OCI-M1 (cell line): ENCODE measurements at regions not wholly inside any gene's neighbourhood (a gene's known extent, or its start where the extent isn't known, plus 50 kb on each side); places are given as distances from the start of the nearest gene placed in this dataset.
"Not testable (repeated sequence)": the region's sequence is repeated elsewhere in the genome, so short reads cannot be mapped to it uniquely, and the experiment has no call there.

ENCODE experiments used
- DNase-seq: peaks from one replicate; lab custom pipeline; 2025; lab: John Stamatoyannopoulos, UW

DNA sequence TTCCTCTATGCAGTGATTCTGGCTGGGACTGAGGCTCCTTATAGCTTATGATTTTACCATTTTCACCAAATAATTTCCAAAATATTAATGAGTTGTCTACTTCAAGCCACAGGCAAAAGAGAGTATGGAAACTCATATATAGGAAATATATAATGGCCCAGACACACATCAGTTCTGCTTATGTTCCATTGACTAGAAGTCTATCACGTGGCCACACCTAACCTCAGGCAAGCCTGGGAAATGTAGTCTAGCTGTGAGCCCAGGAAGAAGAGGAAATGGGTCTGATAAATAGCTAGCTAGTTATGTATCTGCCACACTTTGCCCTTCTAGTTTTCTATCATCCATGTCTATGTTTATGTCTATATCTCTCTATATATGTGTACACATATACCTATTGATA, 195.1 kb downstream of the OTOL1 start:
- DNase-seq = peak; percentile 46

DNA sequence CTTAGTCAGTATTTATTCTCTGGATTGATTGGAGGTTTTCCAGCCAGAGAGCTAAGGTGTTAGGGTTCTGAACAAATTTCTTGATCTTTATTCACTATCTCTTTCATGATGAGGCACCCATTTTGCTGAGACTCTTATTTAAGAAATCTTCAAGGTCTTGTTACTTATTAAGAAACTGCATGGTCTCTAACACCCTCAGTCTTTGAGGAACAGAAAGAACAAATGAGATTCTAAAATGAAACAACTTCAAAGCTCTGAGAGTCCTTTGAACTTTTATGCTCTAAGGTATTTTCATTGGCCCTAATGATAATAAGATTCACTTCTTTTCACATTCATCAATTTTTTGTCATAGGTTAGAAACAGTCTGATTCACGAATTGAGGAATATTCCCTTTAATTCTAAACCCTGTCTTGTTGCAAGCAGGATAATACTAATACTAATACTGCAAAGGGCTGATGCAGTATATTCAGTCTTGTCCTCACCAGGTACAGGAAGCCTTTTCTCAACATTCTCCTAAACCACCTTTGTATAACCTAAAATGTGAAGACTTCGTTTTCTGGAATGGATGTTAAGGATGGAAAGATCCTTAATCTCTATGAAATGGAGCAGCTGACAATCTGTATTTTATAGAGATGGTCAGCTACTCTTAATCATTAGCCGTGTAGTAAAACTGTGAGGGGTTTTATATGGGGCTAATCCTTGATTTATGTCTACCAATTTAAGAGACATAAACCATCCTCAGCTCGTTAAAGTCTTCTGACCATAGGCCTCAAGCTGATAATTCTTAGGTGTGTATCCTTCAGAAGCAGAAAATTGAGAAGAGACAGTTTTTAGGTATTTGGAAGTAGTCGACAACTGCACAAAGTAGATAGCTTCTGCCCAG, 198.3 kb downstream of the OTOL1 start:
- DNase-seq = peak; percentile 2

DNA sequence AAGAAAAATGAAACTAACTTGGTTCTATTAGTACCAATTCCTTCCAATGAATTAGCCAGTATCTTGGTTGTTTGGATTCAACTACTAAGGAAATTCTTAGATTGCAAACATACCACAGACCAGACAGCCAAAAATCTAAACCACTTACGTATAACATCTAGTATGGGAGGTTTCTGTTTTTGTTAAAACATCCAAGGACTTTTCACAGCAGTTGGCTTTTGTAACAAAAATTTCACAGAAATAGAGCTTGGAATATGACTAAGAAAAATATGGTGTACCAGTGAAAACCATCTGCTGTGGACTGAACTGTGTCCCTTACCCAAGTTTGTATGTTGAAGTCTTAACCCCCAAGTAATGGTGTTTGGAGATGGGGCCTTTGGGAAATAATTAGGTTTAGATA, 199.2 kb downstream of the OTOL1 start:
- no peak for DNase-seq

DNA sequence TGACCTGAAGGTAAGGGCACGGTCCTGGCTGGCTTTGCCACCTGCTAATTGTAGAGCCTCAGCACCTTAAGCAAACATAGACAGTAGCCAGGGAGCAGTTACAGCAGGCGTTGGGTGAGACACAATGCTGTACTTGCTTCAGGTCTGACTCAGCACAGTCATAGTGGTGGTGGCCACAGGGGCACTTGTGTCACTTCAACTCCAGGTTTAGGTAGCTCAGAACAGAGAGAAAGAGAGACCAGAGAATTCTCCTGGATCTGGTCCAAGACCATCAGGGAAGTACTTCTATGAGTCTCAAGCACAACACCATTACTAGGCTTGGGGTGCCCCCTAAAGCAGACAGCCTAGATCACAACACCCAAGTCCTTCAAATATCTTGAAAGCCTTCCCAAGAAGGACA, 204.4 kb downstream of the OTOL1 start:
- peak; percentile 30 for DNase-seq

DNA sequence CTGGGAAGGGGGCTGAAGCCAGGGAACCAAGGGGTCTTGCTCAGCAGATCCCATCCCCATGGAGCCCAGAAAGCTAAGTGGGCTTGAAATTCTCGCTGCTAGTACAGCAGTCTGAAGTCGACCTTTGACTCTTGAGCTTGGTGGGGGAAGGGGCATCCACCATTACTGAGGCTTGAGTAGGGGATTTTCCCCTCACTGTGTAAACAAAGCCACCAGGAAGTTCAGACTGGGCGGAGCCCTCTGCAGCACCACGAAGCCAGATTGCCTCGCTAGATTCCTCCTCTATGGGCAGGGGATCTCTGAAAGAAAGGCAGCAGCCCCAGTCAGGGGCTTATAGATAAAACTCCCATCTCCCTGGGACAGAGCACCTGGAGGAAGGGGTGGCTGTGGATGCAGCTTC, 210.6 kb downstream of the OTOL1 start:
- not testable (repeated sequence) for DNase-seq

DNA sequence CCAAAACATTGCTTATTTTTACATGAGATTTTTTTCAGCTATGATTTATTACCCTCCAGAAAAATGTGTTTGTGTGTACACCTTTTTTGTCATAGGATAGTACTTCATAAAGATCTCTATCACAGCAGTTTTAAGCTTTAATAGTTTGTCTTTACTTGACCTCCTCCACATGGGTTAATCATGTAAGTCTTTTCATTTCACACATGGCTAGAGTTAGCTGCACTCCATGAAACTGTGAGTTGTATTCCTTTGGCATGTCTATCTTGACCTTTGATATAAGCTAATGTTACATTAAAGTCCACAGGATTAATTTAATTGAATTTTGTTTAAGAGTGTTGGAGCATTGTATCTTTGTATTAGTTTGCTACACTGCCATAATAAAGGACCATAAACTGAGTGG, 217.1 kb downstream of the OTOL1 start:
- DNase-seq = no peak

DNA sequence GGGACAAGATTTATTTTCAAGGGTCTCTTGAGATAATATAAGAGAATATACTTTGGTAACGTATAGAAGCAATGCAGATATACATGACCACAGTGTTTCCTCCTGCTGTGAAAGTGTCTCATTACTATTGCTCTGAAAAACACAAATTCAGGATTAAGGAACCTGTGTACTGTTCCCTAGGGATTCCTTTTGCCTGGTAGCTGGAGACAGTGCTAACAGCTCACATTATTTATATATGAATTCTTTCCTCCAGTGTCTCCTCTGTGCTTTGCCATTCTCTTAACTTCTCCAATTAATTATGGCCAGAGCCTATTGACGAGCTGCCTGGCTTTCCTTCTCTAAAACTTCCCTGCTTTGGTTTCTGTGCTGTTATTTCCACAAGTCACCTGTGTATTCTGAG, 235.4 kb downstream of the OTOL1 start:
- no peak for DNase-seq

DNA sequence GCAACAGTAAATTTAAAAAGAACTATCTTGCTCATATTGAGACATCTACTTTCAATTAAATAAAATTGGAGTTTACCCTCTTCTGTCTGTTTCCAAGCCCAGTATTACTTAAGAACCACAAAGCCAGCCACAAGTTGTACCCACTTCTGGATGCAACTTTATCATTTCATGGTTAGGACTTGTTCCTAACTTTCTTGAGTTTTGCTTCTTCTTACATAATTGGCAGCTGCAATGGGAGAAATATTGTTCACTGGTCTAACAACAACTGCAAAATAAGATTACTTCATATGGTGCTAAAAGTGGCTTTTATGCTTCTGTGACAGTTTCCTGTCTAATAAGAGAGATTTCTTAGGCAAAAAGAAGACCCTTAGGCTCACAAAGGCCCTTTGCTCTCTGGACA, 240.6 kb downstream of the OTOL1 start:
- DNase-seq = no peak

DNA sequence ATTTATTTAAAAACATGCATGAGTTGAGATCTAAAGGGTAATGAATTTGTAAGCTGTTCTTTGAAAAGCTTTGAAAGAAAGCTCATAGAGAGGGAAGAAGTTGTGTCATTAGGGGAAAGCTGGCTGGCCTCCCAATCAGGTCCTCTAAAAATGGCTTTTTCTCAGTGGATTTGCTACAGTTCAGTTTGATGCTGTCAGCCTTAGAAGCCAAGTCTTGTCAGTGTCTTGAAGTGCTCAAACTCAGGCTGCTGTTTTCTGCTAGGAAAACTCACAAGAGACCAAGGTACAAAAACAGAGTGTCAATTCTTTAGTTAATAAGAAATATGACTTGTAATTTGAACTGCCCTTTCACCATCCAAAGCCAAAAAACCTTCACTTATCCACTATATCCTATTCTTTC, 243.8 kb downstream of the OTOL1 start:
- no peak for DNase-seq

DNA sequence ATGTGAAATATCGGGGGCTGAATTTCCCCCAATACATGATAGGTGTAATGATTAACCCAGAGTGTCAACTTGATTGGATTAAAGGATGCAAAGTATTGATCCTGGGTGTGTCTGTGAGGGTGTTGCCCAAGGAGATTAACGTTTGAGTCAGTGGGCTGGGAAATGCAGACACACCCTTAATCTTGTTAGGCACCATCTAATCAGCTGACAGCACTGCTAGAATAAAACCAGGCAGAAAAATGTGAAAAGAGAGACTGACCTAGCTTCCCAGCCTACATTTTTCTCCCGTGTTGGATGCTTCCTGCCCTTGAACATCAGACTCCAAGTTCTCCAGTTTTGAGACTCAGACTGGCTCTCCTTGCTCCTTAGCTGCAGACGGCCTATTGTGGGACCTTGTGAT, 247.8 kb downstream of the OTOL1 start:
- no peak for DNase-seq

DNA sequence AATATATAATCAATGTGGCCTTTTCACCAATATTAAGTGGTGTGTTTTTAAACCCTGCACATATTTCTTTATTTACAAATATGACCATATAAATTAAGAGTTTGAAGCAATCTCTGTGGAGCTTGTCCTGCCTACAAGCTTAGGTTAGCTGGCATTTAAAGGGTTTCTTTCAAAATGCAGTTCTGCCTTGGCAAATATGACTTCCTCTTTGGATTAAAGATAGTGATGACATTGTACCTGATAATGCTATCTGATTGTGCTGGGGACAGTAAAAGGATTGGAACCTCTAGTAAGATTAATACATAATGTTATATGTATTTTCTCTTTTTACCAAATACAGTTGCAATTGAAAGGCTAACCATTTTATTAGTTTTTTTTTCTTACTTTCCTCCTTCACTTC, 249.1 kb downstream of the OTOL1 start:
- no peak for DNase-seq

DNA sequence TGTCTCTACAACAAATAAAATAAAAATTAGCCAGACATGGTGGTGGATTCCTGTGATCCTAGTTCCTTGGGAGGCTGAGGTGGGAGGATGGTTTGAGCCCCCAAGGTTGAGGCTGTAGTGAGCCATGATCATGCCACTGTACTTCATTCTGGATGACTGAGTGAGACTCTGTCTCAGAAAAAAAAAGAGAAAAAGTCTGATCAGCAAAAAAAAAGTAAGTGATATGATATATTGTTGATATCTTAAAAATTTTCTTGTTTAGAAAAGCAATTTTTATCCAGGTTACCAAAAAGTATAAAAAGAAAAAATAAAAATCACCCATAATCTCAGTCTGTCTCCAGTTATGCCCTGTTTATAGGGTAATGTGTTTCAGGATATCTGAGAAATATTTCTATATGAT, 251.4 kb downstream of the OTOL1 start:
- DNase-seq = no peak

DNA sequence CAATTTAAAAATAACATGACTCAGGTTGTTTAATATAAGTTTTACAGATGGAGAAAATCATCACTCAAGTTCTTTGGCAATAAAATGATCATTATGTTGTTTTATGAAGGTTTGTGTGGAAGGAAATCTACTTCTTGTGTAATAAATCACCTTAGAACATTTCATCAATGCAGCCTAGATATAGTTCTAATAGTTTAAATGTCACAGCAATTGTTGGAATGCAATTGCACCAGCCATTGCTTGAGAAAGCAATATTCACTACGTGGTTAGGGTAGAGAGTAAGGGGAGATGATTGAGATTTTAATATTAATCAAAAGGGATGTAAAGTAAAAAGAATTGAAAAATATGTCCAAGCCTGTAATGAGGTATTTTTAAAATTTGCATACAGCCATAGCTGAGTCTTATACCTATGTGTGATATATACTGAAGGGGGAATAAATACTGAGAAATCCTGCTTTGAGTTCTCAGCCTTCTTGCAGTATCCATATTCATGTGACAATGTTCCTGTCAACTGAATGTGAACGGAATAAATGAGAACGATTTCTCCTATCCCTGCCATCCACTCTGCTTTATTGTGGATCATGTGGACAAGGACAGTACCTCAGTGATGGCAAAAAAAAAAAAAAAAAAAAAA, 257.9 kb downstream of the OTOL1 start:
- no peak for DNase-seq

DNA sequence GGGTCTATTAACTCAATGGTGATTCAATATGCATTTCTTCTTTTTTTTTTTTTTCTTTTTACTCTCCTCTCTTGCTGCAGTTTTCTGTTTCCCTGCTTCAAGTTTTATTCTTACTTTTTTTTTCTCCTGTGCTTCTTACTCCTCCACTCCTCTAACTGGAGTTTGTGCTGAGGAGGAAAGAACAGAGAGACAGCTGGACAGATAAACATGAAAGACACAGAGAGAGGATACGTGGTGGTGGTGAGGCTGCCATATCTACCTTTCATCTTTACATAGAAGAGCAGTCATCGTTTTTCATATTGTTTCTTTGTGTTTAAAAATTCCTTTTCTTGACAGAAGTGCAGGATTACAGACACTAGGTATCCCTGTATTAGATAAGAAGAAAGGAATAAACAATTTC, 262.8 kb downstream of the OTOL1 start:
- DNase-seq = no peak

DNA sequence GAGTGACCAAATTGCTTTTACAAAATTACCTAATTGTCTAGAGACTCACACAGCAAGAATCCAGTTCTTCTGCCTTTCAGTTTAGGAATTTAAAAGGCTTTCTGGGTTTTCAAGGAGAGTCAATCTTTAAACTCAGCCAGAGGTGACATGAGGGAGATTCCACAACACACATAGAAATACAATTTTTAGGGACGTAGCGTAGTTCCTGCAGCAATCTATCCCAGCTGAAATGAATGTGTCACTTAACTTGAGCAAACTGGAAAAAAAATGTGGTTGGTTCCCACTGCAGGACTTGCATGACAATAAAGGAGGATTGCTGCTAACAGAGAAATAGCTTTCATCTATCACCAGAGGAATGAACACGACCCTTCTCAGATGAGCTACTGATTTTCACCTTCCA, 269.7 kb downstream of the OTOL1 start:
- no peak for DNase-seq

DNA sequence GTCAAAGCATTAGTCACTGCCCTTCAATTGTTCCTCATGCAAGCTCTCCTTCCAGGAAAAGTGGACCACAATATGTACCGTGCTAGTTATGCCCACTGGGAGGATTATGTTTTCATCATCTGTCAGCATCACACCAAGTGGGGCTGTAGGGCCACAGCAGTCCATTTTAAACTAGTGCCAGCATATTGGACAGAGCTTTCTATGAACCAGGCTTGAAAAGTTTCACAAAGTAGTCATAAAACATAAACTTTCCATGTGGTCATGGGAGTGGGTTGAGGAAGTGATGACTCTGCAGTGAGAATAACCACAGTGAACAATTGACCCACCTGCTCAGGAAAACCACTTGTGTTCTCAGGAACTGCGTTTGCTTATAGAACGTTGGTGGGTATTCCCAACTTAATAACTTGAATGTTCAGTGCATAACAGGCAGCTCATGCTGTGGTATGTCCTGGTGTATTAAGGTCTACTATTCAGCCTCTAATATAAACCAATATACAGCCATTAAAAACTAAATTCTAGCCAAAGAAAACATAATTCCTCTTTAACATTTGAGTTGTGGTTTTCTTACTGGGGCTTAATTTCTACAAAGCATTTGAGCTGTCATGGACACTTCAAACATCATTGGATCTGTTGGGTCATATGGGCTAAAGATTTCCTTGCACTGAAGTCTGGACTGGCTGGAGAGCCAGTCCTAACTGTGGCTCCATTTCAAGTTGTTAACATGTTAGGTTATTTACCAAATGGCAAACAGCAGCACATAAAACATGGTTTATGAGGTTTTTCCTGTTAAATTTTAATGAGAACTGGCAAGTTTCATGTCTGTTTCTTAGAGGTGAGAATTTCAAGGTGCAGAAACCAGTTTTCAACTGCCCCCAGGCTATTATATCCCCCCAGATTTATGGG, 274.1 kb downstream of the OTOL1 start:
- DNase-seq = peak; percentile 57

DNA sequence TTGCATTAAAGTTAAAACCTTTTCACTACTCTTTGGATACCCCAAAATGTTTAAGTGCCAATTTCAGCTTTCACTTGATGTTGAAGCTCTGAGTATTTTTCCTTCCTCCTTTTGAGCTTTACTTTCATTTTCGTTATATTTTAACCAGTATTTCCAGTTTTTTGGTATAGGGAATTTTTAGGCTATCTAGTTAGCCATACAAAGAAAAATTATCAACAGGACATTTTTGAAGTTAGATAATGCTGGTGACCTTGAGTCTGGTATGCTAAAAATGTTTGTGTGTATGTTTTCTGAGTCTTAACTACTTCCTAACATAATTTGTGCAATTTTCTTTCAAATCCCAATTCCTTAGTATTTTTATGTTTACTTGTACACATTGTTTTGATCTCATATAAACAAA, 284.8 kb downstream of the OTOL1 start:
- peak; percentile 54 for DNase-seq

DNA sequence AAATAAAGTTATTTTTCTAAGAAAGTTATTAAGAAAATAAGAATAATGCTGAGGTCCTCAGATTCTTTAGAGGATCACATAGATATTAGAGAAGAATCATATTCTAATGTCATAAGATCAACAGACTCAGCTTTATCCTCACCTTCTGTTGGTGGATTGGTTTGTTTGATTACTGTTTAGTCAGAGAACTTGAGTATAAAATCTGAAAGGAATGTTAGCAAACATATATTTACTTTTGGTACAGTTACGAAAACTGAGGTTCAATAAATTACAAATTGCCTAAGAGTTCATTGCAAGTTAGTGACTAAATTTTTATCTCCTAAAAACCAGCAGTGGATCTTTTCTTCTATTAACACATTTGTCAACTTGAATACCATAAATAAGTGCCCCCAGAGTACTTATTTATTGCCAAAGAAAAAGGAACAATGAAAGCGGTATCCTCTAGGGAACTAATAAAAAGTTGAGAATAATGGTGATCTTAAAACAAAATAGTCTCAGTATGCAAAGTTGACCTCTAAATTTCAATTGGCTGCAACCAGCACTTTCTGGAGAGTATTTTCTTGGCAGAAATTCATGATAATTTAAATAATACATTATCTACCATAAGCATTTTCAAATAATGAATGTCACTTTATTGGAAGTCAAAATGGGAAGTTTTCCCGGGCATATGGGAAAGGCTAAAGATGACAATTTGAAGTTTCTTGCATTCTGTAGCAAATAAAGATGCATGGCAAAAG, 296.8 kb downstream of the OTOL1 start:
- no peak for DNase-seq

DNA sequence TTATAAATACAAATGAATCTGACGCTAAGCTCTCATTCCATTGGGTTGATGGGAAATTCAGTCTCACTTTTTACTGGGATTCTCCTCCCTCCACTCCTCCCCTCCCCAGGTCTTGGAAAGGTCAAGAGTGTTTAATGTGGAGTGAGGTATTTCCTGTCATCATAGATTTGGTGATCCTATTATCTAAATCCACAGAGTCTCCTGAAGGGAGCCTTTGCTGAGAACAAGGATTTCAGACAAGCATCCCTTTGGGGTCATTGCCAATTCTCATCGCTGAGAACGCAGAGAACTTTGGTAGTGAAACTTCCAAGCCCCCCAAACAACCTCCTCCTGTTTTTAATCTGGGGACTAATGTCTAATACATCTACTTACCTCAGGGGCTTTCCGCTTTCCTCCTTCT, 297.9 kb downstream of the OTOL1 start:
- DNase-seq = no peak

DNA sequence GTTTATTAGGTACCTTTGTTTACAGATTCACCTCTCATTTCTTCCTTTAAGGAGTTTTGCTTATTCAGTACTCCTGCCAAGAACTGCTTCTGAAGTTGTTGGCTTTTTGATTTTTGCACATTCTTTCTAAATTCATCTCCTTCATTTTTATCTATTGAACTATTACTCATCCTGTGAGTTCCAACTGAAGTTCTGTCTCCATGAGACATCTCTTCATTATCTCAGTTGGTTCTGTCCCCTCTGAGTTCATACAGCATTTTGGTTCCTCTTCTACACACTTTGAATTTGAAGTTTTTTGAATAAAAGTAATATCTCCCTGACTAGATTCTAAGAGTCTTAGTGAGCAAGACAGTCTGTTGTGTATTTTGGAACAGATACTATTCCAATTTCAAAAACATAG, 299.7 kb downstream of the OTOL1 start:
- no peak for DNase-seq

DNA sequence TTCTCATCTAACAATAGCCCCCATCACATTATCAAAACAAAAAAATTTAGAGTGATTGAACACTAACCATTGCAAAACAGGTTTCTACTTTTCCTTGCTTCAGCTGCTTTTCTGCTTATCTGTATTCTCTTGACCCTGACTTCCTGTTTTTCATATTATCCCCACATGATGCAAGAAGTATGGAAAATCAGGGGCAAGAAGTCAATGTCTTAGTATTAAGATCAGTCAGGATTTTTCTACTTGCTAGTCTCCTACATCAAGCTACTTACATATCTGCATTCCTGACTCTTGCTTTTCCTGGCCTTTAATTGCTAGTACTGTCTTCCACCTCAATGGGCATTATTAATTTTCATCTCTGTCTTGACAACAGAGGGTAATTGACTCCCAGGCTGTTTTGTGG, 300.2 kb downstream of the OTOL1 start:
- peak; percentile 69 for DNase-seq

DNA sequence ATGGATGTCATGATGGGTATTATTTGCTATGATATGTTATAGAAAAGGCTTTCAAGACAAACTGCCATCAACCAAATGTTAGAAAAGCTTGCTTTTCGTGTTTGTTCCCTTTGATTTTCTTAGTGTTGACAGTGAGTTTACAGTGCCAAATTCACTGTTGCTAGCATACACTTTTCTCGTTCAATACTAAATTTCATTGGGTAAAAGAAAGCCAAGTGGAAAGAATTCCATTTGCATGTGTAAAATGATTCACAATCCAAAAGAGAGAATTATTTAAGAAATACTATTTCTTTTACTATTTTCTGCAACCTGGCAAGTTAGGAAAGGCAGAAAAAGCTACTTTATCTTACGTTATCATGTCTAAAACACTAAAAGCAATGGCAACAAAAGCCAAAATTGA, 301.4 kb downstream of the OTOL1 start:
- no peak for DNase-seq
